SW480 (cell line): ENCODE measurements at regions not wholly inside any gene's neighbourhood (a gene's known extent, or its start where the extent isn't known, plus 50 kb on each side); places are given as distances from the start of the nearest gene placed in this dataset.
"Not testable (repeated sequence)": the region's sequence is repeated elsewhere in the genome, so short reads cannot be mapped to it uniquely, and the experiment has no call there.

Source experiments
- DNase-seq: peaks from one replicate; pipeline ENCODE4 v3.0.0-alpha.2; 2016; ENCODE audit warnings: low spot score

GRCh38 chr18:60319129-60319528 is 53.4 kb downstream of the MC4R start:
- DNase-seq, result no peak

- DNase-seq, result no peak
Measured at GRCh38 chr18:60311676-60312360, 60.8 kb downstream of the MC4R start.

- no peak for DNase-seq
Measured at GRCh38 chr18:60295674-60296073, 76.9 kb downstream of the MC4R start.

DNA sequence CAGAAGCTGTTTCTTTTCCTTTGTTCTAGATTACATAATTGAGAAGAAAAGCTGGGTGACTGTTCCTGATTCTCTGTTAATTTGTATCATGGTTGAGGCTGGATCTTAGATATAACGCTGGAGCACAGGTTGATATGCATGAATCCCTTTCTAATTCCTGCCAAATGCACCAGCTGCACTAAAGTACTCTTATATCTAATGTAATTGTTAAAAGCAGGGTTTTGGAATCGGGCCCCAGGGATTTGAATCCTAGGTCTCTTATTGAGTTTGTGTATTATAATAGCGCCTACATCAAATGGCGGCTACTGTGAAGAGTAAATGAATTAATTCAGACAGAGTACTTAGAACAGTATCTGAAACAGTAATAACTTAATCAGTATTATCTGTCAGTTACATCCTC is 80.4 kb downstream of the MC4R start:
- DNase-seq, result no peak

GRCh38 chr18:60279391-60279790 is 93.2 kb downstream of the MC4R start:
- no peak for DNase-seq

- no peak for DNase-seq
Measured at GRCh38 chr18:60277855-60278480, 94.6 kb downstream of the MC4R start.

GRCh38 chr18:60267391-60268058 is 105.0 kb downstream of the MC4R start:
- no peak for DNase-seq

DNA sequence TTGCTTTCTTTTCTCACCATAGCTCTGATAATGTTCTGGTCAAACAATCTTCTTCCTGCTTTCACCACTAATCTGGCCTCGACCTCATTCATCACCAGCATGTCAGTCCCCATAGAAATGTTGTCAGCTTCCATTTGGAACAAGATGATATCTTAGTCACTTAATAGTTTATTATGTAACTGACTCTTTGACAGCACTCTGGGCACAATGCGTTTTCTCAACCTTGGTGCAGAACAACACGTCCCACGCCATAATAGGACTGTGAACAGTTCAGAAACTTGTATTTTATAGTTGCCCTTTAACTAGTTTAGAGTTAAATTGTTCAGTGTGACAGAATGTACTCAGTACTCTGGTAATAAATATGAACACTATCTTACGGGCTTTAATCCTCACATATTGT is 106.0 kb downstream of the MC4R start:
- DNase-seq, result no peak

GRCh38 chr18:60259052-60259681 is 113.4 kb downstream of the MC4R start:
- DNase-seq, result no peak

GRCh38 chr18:60249388-60249787 is 123.2 kb downstream of the MC4R start:
- DNase-seq, result no peak

GRCh38 chr18:60248336-60249330 is 123.9 kb downstream of the MC4R start:
- DNase-seq, result no peak

DNA sequence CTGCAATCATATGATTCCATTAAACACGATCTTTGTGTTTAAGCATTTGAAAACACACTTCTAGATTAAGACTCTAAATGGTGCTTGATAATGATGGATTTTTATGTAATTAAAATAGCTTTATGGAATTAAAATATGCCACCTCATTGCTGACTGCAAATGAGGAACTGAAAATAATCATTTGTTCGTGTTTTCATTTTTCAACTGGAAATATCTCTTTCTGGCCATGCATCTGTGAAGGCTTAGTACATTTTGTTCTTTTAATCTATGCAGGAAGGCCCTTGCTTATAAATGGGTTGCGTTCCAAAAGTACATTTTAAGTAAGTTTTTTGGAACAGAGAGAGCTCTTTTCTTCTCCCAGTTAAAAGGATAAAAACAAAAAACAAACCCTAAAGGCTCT is 125.5 kb downstream of the MC4R start:
- no peak for DNase-seq

DNA sequence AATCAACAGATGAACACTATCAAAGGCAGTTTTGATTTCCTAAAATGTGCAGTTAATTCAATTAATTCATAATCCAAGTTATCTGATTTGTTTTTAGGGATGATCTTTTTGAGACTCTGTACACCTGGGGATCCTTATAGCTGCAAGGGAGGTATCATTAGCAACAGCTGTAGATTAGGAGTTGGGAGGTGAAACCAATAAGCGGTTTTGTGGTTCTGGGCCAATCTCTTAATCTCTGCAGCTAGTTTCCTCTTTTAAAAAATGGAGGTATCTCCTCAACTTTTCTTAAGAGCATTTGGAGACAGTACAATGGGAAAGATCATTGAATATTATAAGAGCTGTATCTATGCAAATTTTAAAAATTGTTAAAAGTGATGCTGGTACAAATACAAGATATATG is 126.0 kb downstream of the MC4R start:
- DNase-seq, result no peak

GRCh38 chr18:60245096-60245495 is 127.5 kb downstream of the MC4R start:
- DNase-seq, result no peak

GRCh38 chr18:60239024-60239710 is 133.4 kb downstream of the MC4R start:
- not testable (repeated sequence) for DNase-seq

- DNase-seq, result no peak
Measured at GRCh38 chr18:60235164-60235563, 137.4 kb downstream of the MC4R start.

- peak; percentile 63 for DNase-seq
Measured at GRCh38 chr18:60232541-60232940, 140.0 kb downstream of the MC4R start.

- no peak for DNase-seq
Measured at GRCh38 chr18:60228609-60229595, 143.7 kb downstream of the MC4R start.

- DNase-seq, result no peak
Measured at GRCh38 chr18:60215432-60215831, 157.1 kb downstream of the MC4R start.

- no peak for DNase-seq
Measured at GRCh38 chr18:60209042-60209441, 163.5 kb downstream of the MC4R start.
